ENCODE measurements at regions not wholly inside any gene's neighbourhood (a gene's known extent, or its start where the extent isn't known, plus 50 kb on each side); places are given as distances from the start of the nearest gene placed in this dataset.

DNA sequence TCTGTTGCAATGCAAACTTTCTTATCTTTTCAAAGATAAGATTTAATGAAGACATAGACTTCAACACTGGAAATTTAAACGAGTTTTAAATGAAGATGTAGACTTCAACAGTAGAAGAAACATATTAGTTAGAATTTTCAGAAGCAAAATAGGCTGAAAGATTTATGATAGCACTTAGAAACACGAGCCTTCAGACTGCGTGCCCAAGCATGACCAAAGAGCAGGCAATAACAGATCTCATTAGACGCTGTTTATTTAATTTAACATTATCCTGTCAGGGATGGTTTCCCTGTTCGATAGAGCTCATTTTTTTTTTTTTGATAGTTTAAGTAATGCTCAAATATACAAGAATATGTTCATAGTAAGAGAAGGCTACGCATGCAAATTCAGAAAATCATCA lies 604.7 kb upstream of the SOX9 start:
- WGBS, result 48% methylated on average over 6 of the region's 6 CpGs

DNA sequence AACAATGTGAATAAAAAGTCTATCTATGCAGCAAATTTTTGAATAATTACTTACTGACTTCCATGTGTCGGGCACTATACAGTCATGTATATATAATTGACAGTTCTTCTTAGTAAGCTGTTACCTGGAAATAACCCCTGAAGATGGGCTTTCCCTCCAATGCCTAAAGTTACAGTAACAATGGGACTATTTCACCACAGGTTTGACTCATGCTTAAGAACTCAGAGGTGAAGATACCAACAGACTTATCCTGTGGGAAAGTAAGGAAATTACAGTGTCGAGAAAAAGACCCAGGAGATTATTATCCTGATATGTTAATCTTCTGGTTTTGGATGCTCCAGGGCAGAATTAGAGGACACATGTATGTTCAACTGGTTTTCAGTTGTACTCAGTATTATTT lies 601.5 kb upstream of the SOX9 start:
- no peaks in the 10 kb centered on the region for H3K9me3 ChIP-seq
- no peaks in the 10 kb centered on the region for H3K36me3 ChIP-seq
- no peak for DNase-seq (ENCODE audit: extremely low spot score)
- H3K27me3 ChIP-seq, result no peaks in the 10 kb centered on the region
- H3K4me1 ChIP-seq, result no peaks in the 10 kb centered on the region
- TF ChIP-seq, protein P1, sequence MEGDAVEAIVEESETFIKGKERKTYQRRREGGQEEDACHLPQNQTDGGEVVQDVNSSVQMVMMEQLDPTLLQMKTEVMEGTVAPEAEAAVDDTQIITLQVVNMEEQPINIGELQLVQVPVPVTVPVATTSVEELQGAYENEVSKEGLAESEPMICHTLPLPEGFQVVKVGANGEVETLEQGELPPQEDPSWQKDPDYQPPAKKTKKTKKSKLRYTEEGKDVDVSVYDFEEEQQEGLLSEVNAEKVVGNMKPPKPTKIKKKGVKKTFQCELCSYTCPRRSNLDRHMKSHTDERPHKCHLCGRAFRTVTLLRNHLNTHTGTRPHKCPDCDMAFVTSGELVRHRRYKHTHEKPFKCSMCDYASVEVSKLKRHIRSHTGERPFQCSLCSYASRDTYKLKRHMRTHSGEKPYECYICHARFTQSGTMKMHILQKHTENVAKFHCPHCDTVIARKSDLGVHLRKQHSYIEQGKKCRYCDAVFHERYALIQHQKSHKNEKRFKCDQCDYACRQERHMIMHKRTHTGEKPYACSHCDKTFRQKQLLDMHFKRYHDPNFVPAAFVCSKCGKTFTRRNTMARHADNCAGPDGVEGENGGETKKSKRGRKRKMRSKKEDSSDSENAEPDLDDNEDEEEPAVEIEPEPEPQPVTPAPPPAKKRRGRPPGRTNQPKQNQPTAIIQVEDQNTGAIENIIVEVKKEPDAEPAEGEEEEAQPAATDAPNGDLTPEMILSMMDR (IDR thresholded peaks at IDR 0.05), result no peak
- no peak for TF ChIP-seq POLR2AphosphoS5 (IDR thresholded peaks at IDR 0.05)
- TF ChIP-seq POLR2A (IDR thresholded peaks at IDR 0.05; ENCODE audit: low read depth), result no peak
- TF ChIP-seq EP300 (IDR thresholded peaks at IDR 0.05), result no peak
- H3K27ac ChIP-seq (replicated peaks in 1 of 4), result no peak overlapping the region
- WGBS, result 54% methylated on average over 2 of the region's 2 CpGs
- intact Hi-C loops (cut with DNase I), result no loop called here
- H3K4me3 ChIP-seq, result no peak overlapping the region

More for the DNA sequence above, 604.7 kb upstream of the SOX9 start:
- H3K27me3 ChIP-seq, result no peaks in the 10 kb centered on the region
- H3K9me3 ChIP-seq, result no peaks in the 10 kb centered on the region
- no peaks in the 10 kb centered on the region for H3K36me3 ChIP-seq
- intact Hi-C loops (cut with DNase I), result no loop called here
- H3K27ac ChIP-seq (replicated peaks in 1 of 4), result no peak overlapping the region
- DNase-seq (ENCODE audit: extremely low spot score), result no peak
- no peaks in the 10 kb centered on the region for H3K4me1 ChIP-seq
- TF ChIP-seq, protein P1 (IDR thresholded peaks at IDR 0.05), result no peak
- TF ChIP-seq POLR2A (IDR thresholded peaks at IDR 0.05; ENCODE audit: low read depth) (no peak), POLR2AphosphoS5 (IDR thresholded peaks at IDR 0.05) (no peak), EP300 (IDR thresholded peaks at IDR 0.05) (no peak)
- H3K4me3 ChIP-seq, result no peak overlapping the region

DNA sequence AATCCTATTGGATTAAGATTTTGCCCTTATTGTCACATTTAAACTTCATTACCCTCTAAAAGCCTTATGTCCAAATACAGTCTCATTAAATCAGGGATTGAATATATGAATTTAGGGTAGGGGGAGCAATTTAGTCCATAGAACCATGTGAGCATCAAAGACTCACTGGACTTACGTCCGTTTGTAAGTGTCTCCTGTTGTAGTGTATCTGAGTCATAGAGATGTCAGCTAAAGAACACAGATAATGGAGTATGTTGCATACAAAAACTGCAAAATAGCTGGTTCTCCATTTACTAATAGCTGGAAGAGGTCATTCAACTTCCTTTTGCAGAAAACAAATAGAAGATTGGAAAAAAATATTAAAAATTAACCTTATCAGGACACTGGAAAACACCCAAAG lies 599.1 kb upstream of the SOX9 start:
- Histone ChIP-seq H3K4me3 (no peak overlapping the region), H3K9me3 (no peaks in the 10 kb centered on the region), H3K27ac (replicated peaks in 1 of 4) (no peak overlapping the region), H3K27me3 (no peaks in the 10 kb centered on the region), H3K4me1 (no peaks in the 10 kb centered on the region), H3K36me3 (no peaks in the 10 kb centered on the region)
- DNase-seq (ENCODE audit: extremely low spot score), result no peak
- no peak for TF ChIP-seq POLR2AphosphoS5 (IDR thresholded peaks at IDR 0.05)
- TF ChIP-seq, protein P1 (IDR thresholded peaks at IDR 0.05), result no peak
- TF ChIP-seq POLR2A (IDR thresholded peaks at IDR 0.05; ENCODE audit: low read depth), result no peak
- TF ChIP-seq EP300 (IDR thresholded peaks at IDR 0.05), result no peak
- 85% methylated on average over 2 of the region's 2 CpGs for WGBS
- intact Hi-C loops (cut with DNase I), result no loop called here

DNA sequence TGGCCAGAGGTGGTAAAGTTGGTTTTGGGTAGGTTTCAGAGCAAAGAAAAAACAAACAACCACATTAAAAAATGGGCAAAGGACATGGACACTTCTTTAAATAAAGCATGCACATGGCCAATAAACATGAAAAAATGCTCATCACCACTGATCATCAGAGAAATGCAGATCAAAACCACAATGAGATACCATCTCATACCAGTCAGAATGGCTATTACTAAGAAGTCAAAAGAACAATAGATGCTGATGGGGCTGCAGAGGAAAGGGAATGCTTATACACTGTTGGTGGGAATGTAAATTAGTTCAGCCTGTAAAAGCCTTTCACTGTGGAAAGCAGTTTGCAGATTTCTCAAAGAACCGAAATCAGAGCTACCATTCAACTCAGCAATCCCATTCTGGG lies 598.4 kb upstream of the SOX9 start:
- intact Hi-C loops (cut with DNase I), result no loop called here
- DNase-seq (ENCODE audit: extremely low spot score), result no peak
- TF ChIP-seq POLR2A (IDR thresholded peaks at IDR 0.05; ENCODE audit: low read depth), result no peak
- TF ChIP-seq, protein P1 (IDR thresholded peaks at IDR 0.05), result no peak
- no peak overlapping the region for H3K27ac ChIP-seq (replicated peaks in 1 of 4)
- no peaks in the 10 kb centered on the region for H3K36me3 ChIP-seq
- H3K9me3 ChIP-seq, result no peaks in the 10 kb centered on the region
- no peaks in the 10 kb centered on the region for H3K4me1 ChIP-seq
- WGBS, result 79% methylated on average over 1 of the region's 1 CpG
- no peak overlapping the region for H3K4me3 ChIP-seq
- no peaks in the 10 kb centered on the region for H3K27me3 ChIP-seq

DNA sequence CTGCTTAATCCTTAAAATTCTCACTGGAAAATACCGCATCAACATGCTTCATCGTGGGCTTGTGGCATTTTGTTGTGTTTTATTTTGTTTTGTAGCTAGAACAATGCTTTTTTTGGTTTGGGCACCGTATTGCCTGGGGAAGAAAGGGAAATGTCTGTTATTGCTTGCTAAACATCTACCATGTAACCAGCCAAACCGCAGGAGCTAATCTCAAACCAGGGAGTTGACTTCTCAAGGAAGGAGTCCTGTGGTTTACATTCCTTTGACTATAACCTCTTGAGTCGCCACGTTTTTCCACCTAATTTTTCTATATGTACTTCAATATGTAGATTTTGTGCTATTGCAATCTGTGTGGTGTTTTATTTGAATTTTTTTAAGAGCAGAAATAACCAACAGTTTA lies 593.5 kb upstream of the SOX9 start:
- DNase-seq (ENCODE audit: extremely low spot score), result no peak
- Histone ChIP-seq H3K27me3 (no peaks in the 10 kb centered on the region), H3K4me1 (no peaks in the 10 kb centered on the region), H3K9me3 (no peaks in the 10 kb centered on the region), H3K4me3 (no peak overlapping the region), H3K27ac (replicated peaks in 1 of 4) (no peak overlapping the region), H3K36me3 (no peaks in the 10 kb centered on the region)
- intact Hi-C loops (cut with DNase I), result no loop called here
- TF ChIP-seq POLR2A (IDR thresholded peaks at IDR 0.05; ENCODE audit: low read depth) (no peak), POLR2AphosphoS5 (IDR thresholded peaks at IDR 0.05) (no peak), EP300 (IDR thresholded peaks at IDR 0.05) (no peak)
- TF ChIP-seq, protein P1 (IDR thresholded peaks at IDR 0.05), result no peak
- 84% methylated on average over 6 of the region's 6 CpGs for WGBS
